ENCODE measurements at regions not wholly inside any gene's neighbourhood (a gene's known extent, or its start where the extent isn't known, plus 50 kb on each side); places are given as distances from the start of the nearest gene placed in this dataset.

DNA sequence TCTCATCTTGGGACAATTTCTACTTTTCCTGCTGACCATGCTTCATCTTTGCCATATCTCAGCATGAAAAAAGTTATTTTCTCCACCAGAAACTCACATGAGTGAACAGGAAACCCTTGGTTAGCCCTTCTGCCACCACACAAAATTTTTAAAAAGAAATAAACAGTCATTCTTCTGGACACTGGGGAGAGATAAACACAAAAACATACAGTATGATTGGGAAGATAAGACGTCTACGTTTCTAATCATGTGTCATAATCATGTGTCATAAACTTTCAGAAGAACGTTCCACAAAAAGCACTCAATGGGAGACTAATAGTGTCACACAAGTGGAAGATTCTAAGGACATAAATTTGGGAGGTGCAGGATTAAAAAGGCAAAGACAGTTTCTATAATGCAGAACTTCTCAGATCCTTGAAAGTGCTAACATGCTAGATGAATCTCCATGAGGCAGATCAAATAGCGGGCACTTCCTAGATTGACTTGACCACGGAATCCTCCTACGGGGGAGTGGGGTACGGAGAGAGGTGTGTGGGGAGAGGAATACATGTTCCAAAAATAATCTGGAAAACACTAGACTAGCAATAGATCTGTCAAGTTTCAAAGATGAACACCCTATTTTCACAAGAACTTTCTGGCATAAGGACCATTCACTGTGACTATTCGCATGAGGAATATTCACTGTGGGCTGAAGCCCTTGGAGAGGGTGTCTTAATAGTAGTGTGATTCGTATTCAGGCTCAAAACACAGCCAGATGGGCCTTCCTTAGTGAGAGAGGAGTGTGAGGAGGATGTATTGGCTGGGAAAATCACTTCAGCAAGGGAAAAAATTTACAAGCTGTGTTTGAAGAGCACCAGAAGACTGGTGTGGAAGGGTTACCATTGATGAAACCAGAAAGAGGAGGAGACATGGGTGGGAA is 206.7 kb downstream of the SETD4 start:
- Histone ChIP-seq H3K4me2 (no peak overlapping the region), H3K4me1 (peaks cover 10% of the 10 kb centered on the region), H3K36me3 (no peaks in the 10 kb centered on the region), H3K27me3 (no peaks in the 10 kb centered on the region), H3K27ac (no peak overlapping the region), H3K4me3 (no peak overlapping the region), H4K20me1 (no peaks in the 10 kb centered on the region), H3K9ac (no peak overlapping the region), H3K9me3 (no peaks in the 10 kb centered on the region)
- no peak for TF ChIP-seq Cebpa-rat (IDR thresholded peaks at IDR 0.05)

DNA sequence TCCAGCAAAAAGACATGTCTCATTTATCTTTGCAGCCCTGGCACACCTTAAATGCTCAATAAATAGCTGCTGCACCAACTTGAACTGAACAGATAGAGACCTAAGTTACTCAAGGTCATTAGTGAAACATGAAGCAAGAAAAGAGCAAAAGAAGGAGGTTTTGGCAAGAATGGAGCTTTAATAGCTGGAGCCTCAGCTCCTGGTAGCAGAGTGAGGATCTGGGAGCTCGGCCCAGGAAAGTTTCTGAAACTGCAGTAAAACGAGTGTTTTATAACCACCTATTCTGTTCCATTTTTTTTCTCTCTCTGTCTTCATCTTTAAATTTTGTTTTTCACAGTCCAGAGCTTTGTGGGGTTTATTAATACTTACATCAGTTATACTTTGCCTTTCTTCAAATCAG is 207.5 kb downstream of the SETD4 start:
- Histone ChIP-seq H3K4me2 (no peak overlapping the region), H3K4me1 (peaks cover 10% of the 10 kb centered on the region), H3K27me3 (no peaks in the 10 kb centered on the region), H3K9me3 (no peaks in the 10 kb centered on the region), H3K9ac (no peak overlapping the region), H3K4me3 (no peak overlapping the region), H4K20me1 (no peaks in the 10 kb centered on the region), H3K36me3 (no peaks in the 10 kb centered on the region), H3K27ac (no peak overlapping the region)
- no peak for TF ChIP-seq Cebpa-rat (IDR thresholded peaks at IDR 0.05)

DNA sequence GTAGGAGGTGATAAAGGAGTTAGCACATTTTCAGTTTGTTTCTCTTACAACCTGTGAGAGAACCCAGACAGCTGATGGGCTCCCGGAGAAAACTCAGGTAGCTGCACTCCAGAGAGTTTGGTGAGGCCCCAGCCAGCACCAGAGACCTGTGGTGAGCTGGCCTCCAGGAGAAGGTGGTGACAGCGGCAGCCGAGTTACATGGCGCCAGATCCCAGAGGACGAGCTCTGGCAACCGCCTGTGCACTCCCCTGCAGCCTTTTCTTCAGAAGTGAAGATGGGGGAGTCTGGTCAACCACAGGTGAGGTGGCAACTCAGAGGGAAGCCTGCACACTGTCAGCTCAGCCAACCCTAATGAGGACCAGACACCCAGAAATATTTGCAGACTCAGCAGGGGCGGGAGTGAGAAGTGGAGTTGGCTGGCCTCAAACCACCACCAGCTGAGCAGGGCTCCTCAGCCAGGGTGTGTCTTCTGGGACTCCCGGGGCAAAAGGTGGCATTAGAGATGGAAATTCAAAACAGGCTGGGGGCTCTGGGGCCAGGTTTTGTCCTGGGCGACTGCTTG is 209.7 kb downstream of the SETD4 start:
- H3K27ac ChIP-seq, result no peak overlapping the region
- TF ChIP-seq Cebpa-rat (IDR thresholded peaks at IDR 0.05), result no peak
- H3K4me2 ChIP-seq, result no peak overlapping the region

DNA sequence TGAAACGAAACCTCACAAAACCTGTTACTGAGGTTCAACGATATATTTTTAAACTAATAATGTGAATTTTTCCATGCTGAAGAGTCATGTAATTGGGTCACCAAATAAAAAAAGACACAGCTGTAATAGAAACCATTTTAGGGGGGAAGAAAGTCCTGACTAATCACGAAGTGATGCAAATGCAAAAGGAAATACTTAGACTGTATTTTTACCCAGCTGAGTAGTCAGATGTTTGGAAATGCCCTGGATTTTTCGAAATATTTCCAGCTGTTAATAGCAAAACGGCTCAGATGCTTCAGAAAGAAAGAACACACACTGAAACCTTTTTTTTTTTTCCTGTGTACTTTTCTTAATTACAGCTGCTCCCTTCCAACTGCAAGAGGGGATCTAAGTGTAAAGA is 210.3 kb downstream of the SETD4 start:
- H3K4me1 ChIP-seq, result peaks cover 10% of the 10 kb centered on the region
- no peak overlapping the region for H3K9ac ChIP-seq
- no peak overlapping the region for H3K4me3 ChIP-seq
- no peak for TF ChIP-seq Cebpa-rat (IDR thresholded peaks at IDR 0.05)
- H3K36me3 ChIP-seq, result no peaks in the 10 kb centered on the region
- H3K4me2 ChIP-seq, result no peak overlapping the region
- H3K9me3 ChIP-seq, result no peaks in the 10 kb centered on the region
- H4K20me1 ChIP-seq, result no peaks in the 10 kb centered on the region
- H3K27ac ChIP-seq, result no peak overlapping the region
- H3K27me3 ChIP-seq, result no peaks in the 10 kb centered on the region

More for the DNA sequence above, 209.7 kb downstream of the SETD4 start:
- no peaks in the 10 kb centered on the region for H3K9me3 ChIP-seq
- peaks cover 10% of the 10 kb centered on the region for H3K4me1 ChIP-seq
- H3K9ac ChIP-seq, result no peak overlapping the region
- no peaks in the 10 kb centered on the region for H3K27me3 ChIP-seq
- no peaks in the 10 kb centered on the region for H4K20me1 ChIP-seq
- no peak overlapping the region for H3K4me3 ChIP-seq
- H3K36me3 ChIP-seq, result no peaks in the 10 kb centered on the region

DNA sequence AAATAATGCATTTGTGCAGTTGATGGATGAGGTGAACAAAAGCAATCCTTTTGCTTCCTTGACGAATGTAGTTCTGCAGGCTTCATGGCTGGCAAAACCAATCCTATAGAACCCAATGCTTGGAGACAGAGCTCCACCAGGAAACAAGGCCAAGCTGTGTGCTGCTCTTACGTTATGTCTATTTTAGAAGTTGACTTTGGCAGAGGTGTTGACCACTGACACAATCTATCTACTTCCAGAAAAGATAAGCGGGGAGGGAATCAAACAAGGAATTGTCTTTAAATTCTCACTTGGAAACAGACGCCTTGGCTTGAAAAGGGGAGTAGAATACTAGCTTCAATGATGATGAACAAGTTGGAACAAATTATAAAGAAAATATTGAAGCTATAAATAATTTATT is 211.2 kb downstream of the SETD4 start:
- Histone ChIP-seq H3K9ac (no peak overlapping the region), H3K9me3 (no peaks in the 10 kb centered on the region), H3K27ac (no peak overlapping the region), H4K20me1 (no peaks in the 10 kb centered on the region), H3K4me3 (no peak overlapping the region), H3K4me1 (peaks cover 10% of the 10 kb centered on the region), H3K27me3 (no peaks in the 10 kb centered on the region), H3K36me3 (no peaks in the 10 kb centered on the region), H3K4me2 (no peak overlapping the region)
- no peak for TF ChIP-seq Cebpa-rat (IDR thresholded peaks at IDR 0.05)

DNA sequence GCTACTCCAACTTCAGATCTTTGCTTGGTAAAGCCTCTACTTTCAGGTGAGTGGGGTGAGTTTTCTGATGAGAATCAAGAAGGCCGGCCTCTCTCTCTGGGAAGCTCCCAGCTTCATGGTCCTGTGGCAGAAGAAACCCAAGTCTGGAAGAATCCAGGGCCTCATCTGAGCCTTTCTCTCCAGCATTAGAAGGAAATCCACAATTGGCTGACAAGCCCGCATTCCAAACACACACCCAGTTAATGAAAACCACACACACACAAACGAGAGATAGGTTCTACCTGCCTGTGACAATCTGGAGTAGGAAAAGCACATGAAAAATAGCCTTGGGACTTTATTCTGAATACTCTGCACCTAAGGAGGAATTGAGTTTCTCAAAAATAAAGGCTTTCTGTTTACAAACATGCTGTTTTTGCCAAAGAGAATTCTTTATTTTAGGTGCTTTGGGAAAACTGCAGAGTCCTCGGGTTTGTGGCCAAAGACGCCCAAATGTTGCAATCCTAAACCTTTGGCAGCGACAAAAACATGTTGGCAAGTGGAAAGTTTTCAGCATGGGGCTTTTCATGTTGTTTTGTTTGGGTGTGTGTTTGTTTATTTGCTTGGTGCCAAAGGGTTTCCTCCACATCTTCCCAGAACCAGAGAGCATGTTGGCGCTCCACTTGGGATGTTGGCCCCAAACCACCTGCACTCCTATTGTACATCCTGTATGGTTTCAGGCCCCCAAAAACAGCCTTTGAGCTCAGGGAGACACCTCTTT is 216.2 kb downstream of the SETD4 start:
- Histone ChIP-seq H3K9ac (no peak overlapping the region), H3K4me3 (no peak overlapping the region), H4K20me1 (no peaks in the 10 kb centered on the region), H3K9me3 (no peaks in the 10 kb centered on the region), H3K4me1 (0 out of 2 replicates have a peak, but pooled peaks cover 5% of the 10 kb centered on the region), H3K27me3 (no peaks in the 10 kb centered on the region), H3K36me3 (no peaks in the 10 kb centered on the region), H3K27ac (no peak overlapping the region), H3K4me2 (no peak overlapping the region)
- no peak for TF ChIP-seq Cebpa-rat (IDR thresholded peaks at IDR 0.05)

DNA sequence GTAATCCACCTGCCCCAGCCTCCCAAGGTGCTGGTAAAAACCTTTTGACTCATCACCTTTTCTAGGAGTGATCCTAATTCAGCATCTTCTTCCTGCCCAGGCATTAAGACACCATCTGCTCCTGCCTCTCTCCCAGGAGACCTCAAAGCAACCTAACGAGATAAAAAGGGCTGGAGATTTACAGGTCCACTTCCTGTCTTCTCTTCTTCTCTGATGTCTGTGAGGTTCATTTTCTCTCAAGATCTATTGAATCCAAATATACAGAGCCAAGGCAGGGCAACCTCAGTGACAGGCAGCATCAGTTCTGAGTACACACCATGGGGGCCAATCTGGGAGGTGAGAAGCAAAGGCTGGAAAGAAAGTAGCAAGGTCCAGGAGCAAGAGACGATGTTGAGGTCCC is 219.4 kb downstream of the SETD4 start:
- Histone ChIP-seq H3K4me3 (no peak overlapping the region), H3K27ac (no peak overlapping the region), H3K36me3 (no peaks in the 10 kb centered on the region), H3K9me3 (no peaks in the 10 kb centered on the region), H4K20me1 (no peaks in the 10 kb centered on the region), H3K4me2 (no peak overlapping the region), H3K4me1 (0 out of 2 replicates have a peak, but pooled peaks cover 5% of the 10 kb centered on the region), H3K9ac (no peak overlapping the region), H3K27me3 (no peaks in the 10 kb centered on the region)
- no peak for TF ChIP-seq Cebpa-rat (IDR thresholded peaks at IDR 0.05)

DNA sequence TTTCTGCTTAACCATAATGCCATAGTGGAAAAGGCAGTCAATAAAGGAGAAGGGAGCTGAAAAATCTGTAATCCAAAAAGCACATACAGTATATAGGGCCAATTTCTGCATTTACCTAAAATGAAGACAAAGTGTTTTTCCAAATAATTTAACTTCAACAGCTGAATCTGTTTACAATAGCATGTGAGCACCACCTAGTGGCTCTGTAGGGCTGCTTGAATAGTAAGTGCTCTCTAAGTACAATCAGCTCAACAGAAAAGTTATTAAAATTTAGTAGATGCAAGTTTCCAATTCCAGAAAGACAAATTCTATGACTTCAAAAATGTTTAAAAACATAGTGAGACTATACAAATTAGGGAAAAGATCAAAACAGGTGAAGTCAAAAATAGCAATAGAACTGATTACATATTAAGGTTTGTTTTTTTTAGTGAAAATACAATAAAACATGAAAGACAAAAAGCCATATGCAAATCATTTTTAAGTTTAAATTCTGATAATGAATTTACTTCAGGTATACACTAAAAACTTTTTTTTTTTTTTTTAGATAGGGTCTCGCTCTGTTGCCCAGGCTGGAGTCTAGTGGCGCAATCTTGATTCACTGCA is 220.0 kb downstream of the SETD4 start:
- H3K9ac ChIP-seq, result no peak overlapping the region
- H3K4me1 ChIP-seq, result 0 out of 2 replicates have a peak, but pooled peaks cover 5% of the 10 kb centered on the region
- H3K9me3 ChIP-seq, result no peaks in the 10 kb centered on the region
- H3K27ac ChIP-seq, result no peak overlapping the region
- no peaks in the 10 kb centered on the region for H3K36me3 ChIP-seq
- H3K4me2 ChIP-seq, result no peak overlapping the region
- no peak overlapping the region for H3K4me3 ChIP-seq
- no peaks in the 10 kb centered on the region for H3K27me3 ChIP-seq
- H4K20me1 ChIP-seq, result no peaks in the 10 kb centered on the region
- no peak for TF ChIP-seq Cebpa-rat (IDR thresholded peaks at IDR 0.05)

DNA sequence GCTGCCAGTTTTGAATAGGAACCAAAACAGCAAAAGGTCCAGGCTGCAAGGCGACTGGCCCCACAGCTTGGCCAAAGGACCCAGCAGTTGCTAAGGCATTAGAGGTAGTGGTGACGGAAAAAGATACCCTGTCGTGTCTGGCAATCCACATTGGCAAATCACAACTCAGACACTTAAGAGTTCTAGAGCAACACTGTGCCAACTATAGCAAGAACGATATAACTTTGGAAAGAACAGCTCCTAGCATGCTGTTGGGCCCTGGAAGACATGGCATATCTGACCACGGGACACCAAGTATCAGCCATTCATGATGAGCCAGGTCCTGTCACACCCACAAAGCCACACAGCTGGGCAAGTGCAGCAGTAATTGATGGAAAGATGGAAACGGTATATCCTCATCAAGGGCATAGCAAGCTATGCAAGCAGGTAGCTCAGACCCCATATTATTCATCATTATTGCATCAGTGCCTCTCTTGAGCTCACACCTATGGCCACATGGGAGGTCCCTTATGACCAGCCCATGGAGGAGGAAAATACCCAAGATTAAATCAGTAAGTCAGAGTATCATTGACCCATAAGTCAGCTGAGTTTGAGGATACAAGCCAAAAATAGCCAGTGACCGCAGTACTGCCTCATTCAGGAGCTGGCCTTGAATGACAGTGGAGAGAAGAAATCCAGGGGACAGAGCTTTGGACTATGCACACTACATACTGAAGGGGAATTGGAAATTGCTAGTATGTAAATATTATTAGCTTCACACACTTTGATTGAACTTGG is 221.2 kb downstream of the SETD4 start:
- Histone ChIP-seq H3K9ac (no peak overlapping the region), H3K4me2 (no peak overlapping the region), H3K4me3 (no peak overlapping the region), H3K36me3 (no peaks in the 10 kb centered on the region), H3K27me3 (no peaks in the 10 kb centered on the region), H3K9me3 (no peaks in the 10 kb centered on the region), H3K27ac (no peak overlapping the region), H3K4me1 (0 out of 2 replicates have a peak, but pooled peaks cover 5% of the 10 kb centered on the region), H4K20me1 (no peaks in the 10 kb centered on the region)
- TF ChIP-seq Cebpa-rat (IDR thresholded peaks at IDR 0.05), result no peak
